ENCODE measurements at regions not wholly inside any gene's neighbourhood (a gene's known extent, or its start where the extent isn't known, plus 50 kb on each side); places are given as distances from the start of the nearest gene placed in this dataset.
"Not testable (repeated sequence)": the region's sequence is repeated elsewhere in the genome, so short reads cannot be mapped to it uniquely, and the experiment has no call there.

DNA sequence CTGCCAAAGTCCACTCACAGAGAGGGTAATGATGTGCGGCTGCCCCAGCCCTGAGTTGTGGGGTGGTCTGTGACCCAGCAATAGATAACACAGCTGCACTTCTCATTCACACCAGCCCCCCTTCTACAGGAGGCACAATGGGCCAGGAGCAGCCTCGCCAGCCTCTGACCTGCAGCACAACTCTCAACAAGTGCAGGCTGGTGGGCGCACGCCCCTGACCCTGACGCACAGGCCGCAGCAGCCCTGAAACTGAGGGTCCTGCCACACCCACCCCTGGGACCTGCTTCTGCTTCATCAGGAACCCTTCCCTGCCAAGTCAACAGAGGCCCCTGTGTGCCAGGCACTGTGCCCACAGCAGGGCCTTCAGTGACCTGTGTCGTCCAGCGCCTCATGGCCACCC lies 5402.2 kb upstream of the TPTE start:
- TF ChIP-seq POLR2A, POLR2AphosphoS5, TAF1, SPI1 (IDR thresholded peaks at IDR 0.05; ENCODE audit: low read depth, low read length): not testable (repeated sequence)

Data from GM12891 (cell line).